AG10803 (cell line): ENCODE measurements at regions not wholly inside any gene's neighbourhood (a gene's known extent, or its start where the extent isn't known, plus 50 kb on each side); places are given as distances from the start of the nearest gene placed in this dataset.

ENCODE experiments used
- DNase-seq: peaks from one replicate; pipeline ENCODE4 v3.0.0; 2010; ENCODE audit warnings: low read depth
- H3K4me3 ChIP-seq: 2 replicates; pipeline ENCODE4 v1.5.1; 2011; ENCODE audit warnings: mild to moderate bottlenecking, low read length, control low read depth
- TF ChIP-seq, protein P1 (sequence below): conservative IDR thresholded peaks from 2 replicates; pipeline ENCODE4 v1.5.1; 2011; ENCODE audit warnings: mild to moderate bottlenecking, low read length, control low read depth, inconsistent platforms

DNA sequence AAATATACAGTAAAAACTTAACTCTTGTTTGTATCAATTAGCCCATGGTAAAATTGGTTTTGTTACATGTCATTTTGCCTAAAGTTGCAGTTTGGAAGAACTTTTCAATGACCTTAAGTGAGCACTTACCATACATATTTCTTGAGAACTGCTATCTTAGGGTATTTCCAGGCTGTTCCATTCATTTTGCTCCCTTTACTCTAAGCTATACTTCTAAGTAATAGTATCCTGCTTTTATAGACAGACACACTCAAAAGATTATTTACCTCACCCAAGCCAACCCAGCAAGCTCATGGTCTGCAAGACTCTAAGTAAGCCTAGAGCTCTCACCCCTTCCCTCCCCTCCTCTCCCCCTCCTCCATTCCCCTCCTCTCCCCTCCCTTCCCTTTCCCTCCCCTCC lies 294.0 kb downstream of the HS3ST1 start:
- no peak overlapping the region for H3K4me3 ChIP-seq
- no peak for DNase-seq
- TF ChIP-seq, protein P1, sequence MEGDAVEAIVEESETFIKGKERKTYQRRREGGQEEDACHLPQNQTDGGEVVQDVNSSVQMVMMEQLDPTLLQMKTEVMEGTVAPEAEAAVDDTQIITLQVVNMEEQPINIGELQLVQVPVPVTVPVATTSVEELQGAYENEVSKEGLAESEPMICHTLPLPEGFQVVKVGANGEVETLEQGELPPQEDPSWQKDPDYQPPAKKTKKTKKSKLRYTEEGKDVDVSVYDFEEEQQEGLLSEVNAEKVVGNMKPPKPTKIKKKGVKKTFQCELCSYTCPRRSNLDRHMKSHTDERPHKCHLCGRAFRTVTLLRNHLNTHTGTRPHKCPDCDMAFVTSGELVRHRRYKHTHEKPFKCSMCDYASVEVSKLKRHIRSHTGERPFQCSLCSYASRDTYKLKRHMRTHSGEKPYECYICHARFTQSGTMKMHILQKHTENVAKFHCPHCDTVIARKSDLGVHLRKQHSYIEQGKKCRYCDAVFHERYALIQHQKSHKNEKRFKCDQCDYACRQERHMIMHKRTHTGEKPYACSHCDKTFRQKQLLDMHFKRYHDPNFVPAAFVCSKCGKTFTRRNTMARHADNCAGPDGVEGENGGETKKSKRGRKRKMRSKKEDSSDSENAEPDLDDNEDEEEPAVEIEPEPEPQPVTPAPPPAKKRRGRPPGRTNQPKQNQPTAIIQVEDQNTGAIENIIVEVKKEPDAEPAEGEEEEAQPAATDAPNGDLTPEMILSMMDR, result no peak

DNA sequence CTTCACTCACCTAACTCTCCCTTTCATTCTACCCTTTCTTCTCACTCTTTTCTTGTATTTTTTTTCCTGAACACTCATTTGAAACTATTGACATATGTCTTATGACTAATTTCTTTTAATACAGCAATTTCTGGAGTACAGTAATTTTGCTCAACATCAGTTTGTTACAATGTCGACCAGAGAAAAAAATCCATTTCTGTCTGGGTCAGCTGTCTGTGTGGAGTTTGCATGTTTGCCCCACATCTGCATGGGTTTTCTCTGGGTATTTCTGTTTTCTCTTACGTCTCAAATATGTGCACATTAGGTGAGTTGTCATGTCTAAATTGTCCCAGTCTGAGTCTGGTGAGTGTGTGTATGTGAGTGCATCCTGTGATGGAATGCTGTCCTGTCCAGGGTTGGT lies 294.8 kb downstream of the HS3ST1 start:
- no peak overlapping the region for H3K4me3 ChIP-seq
- TF ChIP-seq, protein P1, result no peak
- DNase-seq, result no peak

DNA sequence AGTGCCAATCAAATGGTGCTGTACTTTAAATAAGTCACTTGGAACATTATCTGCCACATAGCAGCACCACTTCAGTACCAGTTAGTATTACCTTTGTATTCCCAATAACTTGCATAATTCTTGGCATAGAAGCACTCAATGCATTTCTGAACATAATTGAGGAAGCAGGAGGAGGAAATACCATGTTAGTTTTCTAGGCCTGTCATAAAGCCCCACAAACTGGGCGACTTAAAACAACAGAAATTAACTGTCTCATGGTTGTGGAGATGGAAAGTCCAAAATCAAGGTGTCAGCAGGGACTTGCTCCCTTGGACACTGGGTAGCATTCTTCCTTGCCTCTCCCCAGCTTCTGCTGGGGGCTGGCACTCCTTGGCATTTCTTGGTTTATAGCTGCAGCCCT lies 296.2 kb downstream of the HS3ST1 start:
- no peak overlapping the region for H3K4me3 ChIP-seq
- TF ChIP-seq, protein P1, result no peak
- no peak for DNase-seq

DNA sequence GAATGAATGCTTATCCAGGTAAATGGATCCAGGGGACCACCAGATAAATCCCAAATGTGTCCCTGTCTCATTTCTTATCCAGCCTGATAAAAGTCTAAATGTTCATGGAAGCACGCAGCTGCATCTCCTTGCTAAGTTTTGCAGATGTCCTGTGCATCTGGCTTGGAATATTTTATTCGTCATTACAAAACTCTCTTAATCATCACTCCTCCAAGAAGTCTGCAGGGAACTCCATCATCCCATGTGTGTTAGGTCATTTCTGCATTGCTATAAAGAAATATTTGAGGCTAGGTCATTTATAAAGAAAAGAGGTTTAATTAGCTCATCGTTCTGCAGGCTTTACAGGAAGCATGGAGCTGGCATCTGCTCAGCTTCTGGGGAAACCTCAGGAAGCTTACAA lies 297.2 kb downstream of the HS3ST1 start:
- TF ChIP-seq, protein P1, result no peak
- no peak for DNase-seq

DNA sequence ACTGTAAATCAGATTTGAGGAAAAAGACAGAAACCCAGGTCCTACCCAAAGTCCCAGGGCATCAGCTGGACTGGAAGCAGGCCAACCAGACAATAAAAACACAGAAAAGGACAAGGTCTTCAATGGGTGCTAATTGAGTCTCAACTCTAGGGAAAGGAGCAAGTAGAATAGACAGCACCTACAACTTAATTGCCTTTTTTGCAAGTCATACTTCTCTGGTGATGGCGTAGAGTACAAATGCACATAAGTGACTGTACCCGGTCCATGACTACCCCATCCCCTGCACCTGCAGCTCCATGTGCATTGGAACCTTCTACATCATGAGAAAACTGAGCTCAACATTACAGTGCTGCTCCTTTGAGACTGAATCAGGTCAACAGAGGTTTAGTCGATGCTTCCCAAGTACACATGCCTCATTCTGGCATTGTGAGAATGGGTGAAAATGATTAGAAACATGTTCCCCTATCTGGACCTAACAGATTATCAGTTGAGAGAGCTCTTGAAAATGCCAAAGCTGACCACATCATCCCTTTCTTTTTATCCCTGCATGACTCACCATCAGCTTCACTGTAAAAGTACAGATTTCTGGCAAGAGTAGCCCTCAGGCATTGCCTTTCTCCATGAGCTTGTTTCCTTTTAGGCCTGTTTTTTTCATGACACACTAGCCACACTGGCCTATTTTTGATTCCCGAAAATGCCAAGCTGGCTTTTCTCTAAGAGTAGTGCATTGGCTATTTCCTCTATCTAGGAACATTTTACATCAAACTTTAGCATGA lies 298.3 kb downstream of the HS3ST1 start:
- TF ChIP-seq, protein P1, result no peak
- no peak overlapping the region for H3K4me3 ChIP-seq
- DNase-seq, result no peak

More for the DNA sequence above, 297.2 kb downstream of the HS3ST1 start:
- H3K4me3 ChIP-seq, result no peak overlapping the region

DNA sequence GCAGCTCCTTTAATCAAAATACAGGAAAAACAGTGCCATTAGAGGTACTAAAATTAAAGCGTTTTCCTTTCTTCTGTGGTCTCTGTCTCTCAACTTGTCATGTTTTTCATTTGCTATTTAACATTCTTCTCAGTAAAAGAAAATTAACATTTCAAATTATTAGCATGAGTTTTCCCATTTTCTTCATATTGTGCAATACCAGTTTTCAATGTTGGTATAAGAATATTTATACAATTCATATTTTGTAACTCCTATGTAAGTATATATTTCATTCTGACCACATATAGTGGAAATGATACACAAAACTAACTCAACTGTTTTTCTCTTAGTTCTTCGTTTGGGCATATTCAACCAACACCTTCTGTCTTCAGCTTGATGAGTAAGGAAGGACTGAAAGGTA lies 308.3 kb downstream of the HS3ST1 start:
- H3K4me3 ChIP-seq, result no peak overlapping the region
- TF ChIP-seq, protein P1, result no peak
- DNase-seq, result no peak

DNA sequence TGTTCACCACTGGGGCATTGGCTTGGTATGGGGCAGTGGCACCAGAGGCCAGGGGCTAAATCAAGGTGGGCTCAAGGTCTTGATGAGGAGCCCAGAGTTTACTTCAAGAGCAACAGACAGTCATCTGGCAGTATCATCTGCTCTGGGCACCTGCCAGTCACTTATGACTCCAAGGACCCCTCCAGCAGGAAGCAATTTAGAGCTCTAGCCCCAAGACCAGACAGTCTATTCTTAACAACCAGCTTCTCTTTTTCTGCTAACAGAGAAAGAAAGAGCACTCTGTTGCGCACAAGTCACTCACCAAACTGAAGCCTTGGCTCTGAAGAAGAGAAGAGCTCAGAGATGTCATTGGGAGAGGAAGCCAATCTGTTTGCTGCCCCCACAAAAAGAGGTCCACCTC lies 309.2 kb downstream of the HS3ST1 start:
- H3K4me3 ChIP-seq, result no peak overlapping the region
- TF ChIP-seq, protein P1, result no peak
- DNase-seq, result no peak
